Adrenal gland (tissue), 5 donors: ENCODE measurements at regions not wholly inside any gene's neighbourhood (a gene's known extent, or its start where the extent isn't known, plus 50 kb on each side); places are given as distances from the start of the nearest gene placed in this dataset.

ENCODE experiments used
- CTCF ChIP-seq, 6 experiments: fragments of 450-650 bp in 4 of 6; fragments of 200-600 bp in 2 of 6; sonication (generic) in 1 of 6; IDR thresholded peaks; 1 replicate in 5 of 6; 2 replicates in 1 of 6; pipeline versions ENCODE4 v1.5.1 to v1.8.0; 2016 to 2021; ENCODE audit warnings: antibody characterized with exemption in 6 of 6, mild to moderate bottlenecking in 2 of 6, moderate library complexity in 1 of 6
- POLR2A ChIP-seq, 2 donors: fragments of 450-650 bp; IDR thresholded peaks; one replicate each; pipeline ENCODE4 v1.6.1; 2017; ENCODE audit warnings: antibody characterized with exemption in 2 of 2, mild to moderate bottlenecking in 2 of 2, moderate library complexity in 1 of 2
- donor health status: DM: no; HTN: no; CAD: no.

- no peak for TF ChIP-seq CTCF (IDR thresholded peaks at IDR 0.05)
- no peak for TF ChIP-seq POLR2A (IDR thresholded peaks at IDR 0.05)
Observed at GRCh38 chr3:146834917-146835316, 229.8 kb upstream of the PLSCR5 start.
